ENCODE measurements at regions not wholly inside any gene's neighbourhood (a gene's known extent, or its start where the extent isn't known, plus 50 kb on each side); places are given as distances from the start of the nearest gene placed in this dataset.
A peak's percentile ranks its signal among the peaks of the same experiment; 100 is the strongest.

DNA sequence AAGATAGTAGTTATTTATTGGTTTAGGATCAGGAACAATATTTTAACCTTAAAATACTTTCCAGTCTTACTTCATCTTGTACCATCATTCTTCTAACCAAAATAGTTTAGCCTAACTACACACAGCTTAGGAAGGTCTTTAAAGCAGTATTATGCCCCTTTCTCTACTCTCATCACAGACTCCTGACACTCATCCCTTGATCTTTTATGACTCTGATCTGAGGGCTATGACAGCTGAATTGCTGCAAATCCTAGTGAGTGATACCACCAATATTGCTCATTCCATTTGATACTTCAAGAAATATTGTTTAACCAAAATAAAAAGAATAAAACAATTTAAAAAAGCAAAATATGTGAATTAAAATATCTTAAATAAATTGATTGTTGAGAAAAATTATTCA lies 746.6 kb upstream of the ACO1 start:
- no peak overlapping the region for H3K4me3 Mint-ChIP-seq
- H3K36me3 Mint-ChIP-seq: no peaks in the 10 kb centered on the region
- no peaks in the 10 kb centered on the region for H3K9me3 Mint-ChIP-seq
- H3K27ac Mint-ChIP-seq: peak overlapping the region in 1 of 6 donors; percentile 63
- ATAC-seq (ENCODE audit: low read depth in 2 of 2) (no peak), DNase-seq (no peak)
- H3K4me1 Mint-ChIP-seq: no peaks in the 10 kb centered on the region
- no peaks in the 10 kb centered on the region for H3K27me3 Mint-ChIP-seq

- Mint-ChIP-seq H3K4me1 (no peaks in the 10 kb centered on the region), H3K36me3 (no peaks in the 10 kb centered on the region), H3K4me3 (no peak overlapping the region), H3K27me3 (peaks cover 0 to under 1% (median 0%) of the 10 kb centered on the region in 3 donors), H3K9me3 (no peaks in the 10 kb centered on the region), H3K27ac (no peak overlapping the region)
- DNase-seq (no peak), ATAC-seq (ENCODE audit: low read depth in 2 of 2) (no peak)
Observed at GRCh38 chr9:31639451-31639850, 745.0 kb upstream of the ACO1 start.

GRCh38 chr9:31669311-31669710 lies 715.1 kb upstream of the ACO1 start:
- no peaks in the 10 kb centered on the region for H3K27me3 Mint-ChIP-seq
- no peak overlapping the region for H3K27ac Mint-ChIP-seq
- H3K9me3 Mint-ChIP-seq: no peaks in the 10 kb centered on the region
- no peak overlapping the region for H3K4me3 Mint-ChIP-seq
- no peaks in the 10 kb centered on the region for H3K36me3 Mint-ChIP-seq
- ATAC-seq (ENCODE audit: low read depth in 2 of 2) (no peak), DNase-seq (no peak)
- no peaks in the 10 kb centered on the region for H3K4me1 Mint-ChIP-seq

- no peaks in the 10 kb centered on the region for H3K27me3 Mint-ChIP-seq
- H3K9me3 Mint-ChIP-seq: no peaks in the 10 kb centered on the region
- no peak for DNase-seq
- H3K36me3 Mint-ChIP-seq: no peaks in the 10 kb centered on the region
- no peak overlapping the region for H3K27ac Mint-ChIP-seq
- no peaks in the 10 kb centered on the region for H3K4me1 Mint-ChIP-seq
- no peak for ATAC-seq (ENCODE audit: low read depth in 2 of 2)
- no peak overlapping the region for H3K4me3 Mint-ChIP-seq
Observed at GRCh38 chr9:31671011-31671410, 713.4 kb upstream of the ACO1 start.

DNA sequence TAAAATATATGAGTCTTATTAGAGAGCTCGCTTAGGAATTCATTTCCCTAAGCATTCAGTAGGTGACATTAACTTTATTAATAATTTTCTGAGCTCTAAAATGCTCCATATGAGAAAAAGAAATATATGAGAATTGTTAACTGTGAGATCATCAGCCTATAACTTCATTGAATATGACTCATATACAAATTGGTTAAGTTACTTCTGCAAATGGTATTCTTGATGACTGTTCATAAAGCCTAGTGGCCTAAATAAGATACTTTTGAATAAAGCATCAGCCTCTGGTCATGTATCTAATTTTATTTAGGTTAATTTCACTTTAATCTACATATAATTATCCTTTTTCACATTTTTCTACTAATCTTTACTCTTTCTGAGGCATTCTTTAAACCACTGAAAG lies 710.2 kb upstream of the ACO1 start:
- Mint-ChIP-seq H3K4me1 (no peaks in the 10 kb centered on the region), H3K9me3 (no peaks in the 10 kb centered on the region), H3K27me3 (no peaks in the 10 kb centered on the region), H3K27ac (no peak overlapping the region), H3K4me3 (no peak overlapping the region), H3K36me3 (no peaks in the 10 kb centered on the region)
- ATAC-seq (ENCODE audit: low read depth in 2 of 2) (no peak), DNase-seq (no peak)

DNA sequence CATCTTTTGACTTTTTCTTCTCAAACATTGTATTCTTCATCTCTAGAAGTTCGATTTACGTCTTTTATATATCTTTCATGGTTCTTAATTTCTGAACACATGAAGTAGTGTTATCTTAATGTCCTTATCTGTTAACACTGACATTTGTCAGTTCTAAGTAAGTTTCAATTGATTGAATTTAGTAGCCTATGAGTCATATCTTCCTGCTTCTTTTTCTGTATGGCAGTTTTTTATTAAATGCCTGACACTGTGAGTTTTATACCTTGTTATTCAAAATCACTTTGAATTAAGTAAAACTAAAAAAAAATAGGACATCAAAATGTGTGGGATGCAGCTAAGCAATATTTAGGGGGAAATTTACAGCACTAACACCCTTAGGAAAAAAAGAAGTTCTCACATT lies 707.0 kb upstream of the ACO1 start:
- H3K4me1 Mint-ChIP-seq: no peaks in the 10 kb centered on the region
- ATAC-seq (ENCODE audit: low read depth in 2 of 2): no peak
- no peak for DNase-seq
- H3K27me3 Mint-ChIP-seq: no peaks in the 10 kb centered on the region
- peak overlapping the region in 1 of 6 donors; percentile 50 for H3K27ac Mint-ChIP-seq
- peaks cover 0 to 1% (median 0%) of the 10 kb centered on the region in 7 donors for H3K9me3 Mint-ChIP-seq
- no peak overlapping the region for H3K4me3 Mint-ChIP-seq
- H3K36me3 Mint-ChIP-seq: no peaks in the 10 kb centered on the region

GRCh38 chr9:31677877-31678276 lies 706.6 kb upstream of the ACO1 start:
- no peaks in the 10 kb centered on the region for H3K27me3 Mint-ChIP-seq
- DNase-seq (no peak), ATAC-seq (ENCODE audit: low read depth in 2 of 2) (no peak)
- H3K27ac Mint-ChIP-seq: no peak overlapping the region
- no peaks in the 10 kb centered on the region for H3K4me1 Mint-ChIP-seq
- H3K4me3 Mint-ChIP-seq: no peak overlapping the region
- H3K9me3 Mint-ChIP-seq: peaks cover 0 to 1% (median 0%) of the 10 kb centered on the region in 7 donors
- H3K36me3 Mint-ChIP-seq: no peaks in the 10 kb centered on the region

DNA sequence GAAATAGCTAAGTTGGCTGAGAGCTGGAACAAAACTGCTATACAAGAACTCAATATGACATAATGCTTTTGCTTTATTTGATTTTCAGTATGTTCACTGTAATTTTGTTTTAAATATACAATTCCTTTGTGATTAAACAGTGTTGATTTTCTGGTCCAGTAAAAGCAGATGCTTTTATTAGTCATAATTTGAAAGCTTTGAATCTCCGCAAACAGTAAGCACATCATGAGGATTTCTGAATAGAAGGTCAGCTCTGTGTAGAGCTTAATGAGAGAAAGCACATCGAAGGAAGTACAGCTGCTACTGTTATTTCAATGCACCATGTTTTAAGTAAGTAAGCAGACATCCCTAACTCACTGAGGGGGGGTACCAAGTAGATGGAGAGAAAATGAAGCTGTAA lies 701.3 kb upstream of the ACO1 start:
- H3K27ac Mint-ChIP-seq: no peak overlapping the region
- DNase-seq (no peak), ATAC-seq (ENCODE audit: low read depth in 2 of 2) (no peak)
- no peaks in the 10 kb centered on the region for H3K4me1 Mint-ChIP-seq
- H3K4me3 Mint-ChIP-seq: no peak overlapping the region
- no peaks in the 10 kb centered on the region for H3K27me3 Mint-ChIP-seq
- no peaks in the 10 kb centered on the region for H3K36me3 Mint-ChIP-seq
- H3K9me3 Mint-ChIP-seq: peaks cover 0 to 1% (median 0%) of the 10 kb centered on the region in 7 donors

DNA sequence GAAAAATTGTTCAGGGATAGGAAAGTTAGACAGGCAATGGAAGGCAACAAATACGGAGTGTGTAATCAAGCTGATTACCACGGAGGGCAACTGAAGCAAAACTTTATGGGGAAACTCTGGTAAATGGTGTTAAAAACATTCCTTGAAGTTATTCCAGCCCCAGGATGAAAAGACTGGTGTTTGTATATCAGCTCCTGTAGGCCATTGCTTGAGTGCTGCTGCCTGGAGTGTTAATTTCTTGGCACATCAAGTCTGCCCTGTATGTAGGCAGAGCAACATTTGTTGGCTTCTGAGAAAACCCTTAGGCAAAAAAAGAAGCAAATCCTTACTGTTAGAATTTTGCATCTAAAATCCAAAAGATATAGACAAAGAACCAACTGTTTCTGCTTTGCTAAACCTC lies 686.5 kb upstream of the ACO1 start:
- no peak overlapping the region for H3K4me3 Mint-ChIP-seq
- no peaks in the 10 kb centered on the region for H3K36me3 Mint-ChIP-seq
- H3K27ac Mint-ChIP-seq: no peak overlapping the region
- no peaks in the 10 kb centered on the region for H3K4me1 Mint-ChIP-seq
- no peaks in the 10 kb centered on the region for H3K27me3 Mint-ChIP-seq
- H3K9me3 Mint-ChIP-seq: peaks cover 0 to 5% (median 0%) of the 10 kb centered on the region in 7 donors
- DNase-seq (no peak), ATAC-seq (ENCODE audit: low read depth in 2 of 2) (no peak)

DNA sequence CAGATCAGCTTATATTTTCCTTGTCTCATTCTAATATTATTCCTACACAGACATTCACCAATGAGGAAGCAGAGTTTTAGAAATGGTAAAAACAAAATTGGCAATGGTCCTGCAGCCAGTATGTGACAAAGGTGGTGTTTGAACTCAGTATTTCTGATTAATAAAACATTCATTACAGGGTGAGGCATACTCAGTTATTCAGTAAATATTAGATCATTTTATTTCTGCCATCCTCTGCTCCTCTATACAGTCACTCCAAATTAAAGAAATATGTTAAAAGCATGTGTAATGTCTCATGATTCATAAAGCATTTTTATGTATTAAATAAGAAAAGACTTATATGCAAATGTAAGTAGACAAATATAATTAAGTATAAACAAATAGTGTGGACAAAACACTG lies 684.6 kb upstream of the ACO1 start:
- H3K9me3 Mint-ChIP-seq: peaks cover 0 to 5% (median 0%) of the 10 kb centered on the region in 7 donors
- no peak for ATAC-seq (ENCODE audit: low read depth in 2 of 2)
- no peaks in the 10 kb centered on the region for H3K27me3 Mint-ChIP-seq
- no peak overlapping the region for H3K4me3 Mint-ChIP-seq
- no peaks in the 10 kb centered on the region for H3K4me1 Mint-ChIP-seq
- no peaks in the 10 kb centered on the region for H3K36me3 Mint-ChIP-seq
- DNase-seq: no peak
- no peak overlapping the region for H3K27ac Mint-ChIP-seq

GRCh38 chr9:31700252-31701045 lies 684.0 kb upstream of the ACO1 start:
- no peaks in the 10 kb centered on the region for H3K27me3 Mint-ChIP-seq
- DNase-seq (no peak), ATAC-seq (ENCODE audit: low read depth in 2 of 2) (no peak)
- no peak overlapping the region for H3K4me3 Mint-ChIP-seq
- H3K9me3 Mint-ChIP-seq: peaks cover 0 to 5% (median 0%) of the 10 kb centered on the region in 7 donors
- H3K27ac Mint-ChIP-seq: no peak overlapping the region
- no peaks in the 10 kb centered on the region for H3K36me3 Mint-ChIP-seq
- no peaks in the 10 kb centered on the region for H3K4me1 Mint-ChIP-seq

DNA sequence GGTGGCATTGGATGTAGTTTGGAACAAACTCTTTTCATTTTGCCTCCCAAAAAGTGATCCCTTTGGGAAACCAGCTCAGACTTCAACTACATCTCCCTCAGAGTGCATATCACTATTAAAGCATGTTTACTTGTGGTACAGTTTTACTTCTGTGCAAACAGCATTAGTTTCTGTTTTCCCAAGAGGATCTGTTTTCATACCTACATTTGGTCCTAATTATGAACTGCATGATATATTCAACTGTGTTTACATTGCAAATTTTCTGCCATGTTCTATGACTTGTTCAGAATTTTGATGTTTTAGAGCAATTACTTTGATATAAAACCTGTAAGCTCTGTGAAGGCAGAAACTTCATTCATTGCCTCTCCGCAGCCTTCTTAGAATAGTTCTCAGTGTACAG lies 681.5 kb upstream of the ACO1 start:
- H3K27ac Mint-ChIP-seq: no peak overlapping the region

GRCh38 chr9:31715250-31715649 lies 669.2 kb upstream of the ACO1 start:
- no peak for ATAC-seq (ENCODE audit: low read depth in 2 of 2)
- no peaks in the 10 kb centered on the region for H3K36me3 Mint-ChIP-seq

More for the DNA sequence above, 681.5 kb upstream of the ACO1 start:
- no peaks in the 10 kb centered on the region for H3K4me1 Mint-ChIP-seq
- H3K4me3 Mint-ChIP-seq: no peak overlapping the region
- H3K9me3 Mint-ChIP-seq: peaks cover 0 to 10% (median 0%) of the 10 kb centered on the region in 7 donors
- DNase-seq (no peak), ATAC-seq (ENCODE audit: low read depth in 2 of 2) (no peak)
- H3K27me3 Mint-ChIP-seq: no peaks in the 10 kb centered on the region
- no peaks in the 10 kb centered on the region for H3K36me3 Mint-ChIP-seq

DNA sequence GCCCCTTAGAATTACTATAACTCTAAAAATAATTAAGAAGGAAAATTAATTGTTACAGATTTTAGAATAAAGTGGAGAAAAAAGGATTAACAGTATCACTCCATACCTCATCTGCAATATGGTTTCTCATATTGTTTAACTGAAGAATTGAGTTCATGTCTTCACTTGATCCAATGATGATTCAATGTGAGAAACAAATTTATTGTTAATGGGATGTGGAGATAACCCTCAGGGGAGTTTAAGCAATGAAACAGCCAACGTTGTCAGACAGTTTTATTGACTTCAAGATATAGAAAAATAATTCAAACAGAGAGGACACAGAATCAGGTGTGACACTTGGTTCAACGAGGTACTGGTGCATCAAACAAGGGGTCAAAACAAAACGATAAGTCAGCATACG lies 665.2 kb upstream of the ACO1 start:
- no peaks in the 10 kb centered on the region for H3K4me1 Mint-ChIP-seq
- H3K4me3 Mint-ChIP-seq: no peak overlapping the region
- H3K27ac Mint-ChIP-seq: no peak overlapping the region
- H3K36me3 Mint-ChIP-seq: no peaks in the 10 kb centered on the region
- peaks cover 0 to 3% (median 0%) of the 10 kb centered on the region in 7 donors for H3K9me3 Mint-ChIP-seq
- ATAC-seq (ENCODE audit: low read depth in 2 of 2) (no peak), DNase-seq (no peak)
- no peaks in the 10 kb centered on the region for H3K27me3 Mint-ChIP-seq

More at GRCh38 chr9:31715250-31715649, 669.2 kb upstream of the ACO1 start:
- Mint-ChIP-seq H3K9me3 (peaks cover 0 to 2% (median 0%) of the 10 kb centered on the region in 7 donors), H3K4me1 (no peaks in the 10 kb centered on the region), H3K4me3 (no peak overlapping the region), H3K27me3 (no peaks in the 10 kb centered on the region), H3K27ac (no peak overlapping the region)
- DNase-seq: no peak

All from naive B cell (primary cell).